ENCODE measurements at regions not wholly inside any gene's neighbourhood (a gene's known extent, or its start where the extent isn't known, plus 50 kb on each side); places are given as distances from the start of the nearest gene placed in this dataset.
"Not testable (repeated sequence)": the region's sequence is repeated elsewhere in the genome, so short reads cannot be mapped to it uniquely, and the experiment has no call there.

DNA sequence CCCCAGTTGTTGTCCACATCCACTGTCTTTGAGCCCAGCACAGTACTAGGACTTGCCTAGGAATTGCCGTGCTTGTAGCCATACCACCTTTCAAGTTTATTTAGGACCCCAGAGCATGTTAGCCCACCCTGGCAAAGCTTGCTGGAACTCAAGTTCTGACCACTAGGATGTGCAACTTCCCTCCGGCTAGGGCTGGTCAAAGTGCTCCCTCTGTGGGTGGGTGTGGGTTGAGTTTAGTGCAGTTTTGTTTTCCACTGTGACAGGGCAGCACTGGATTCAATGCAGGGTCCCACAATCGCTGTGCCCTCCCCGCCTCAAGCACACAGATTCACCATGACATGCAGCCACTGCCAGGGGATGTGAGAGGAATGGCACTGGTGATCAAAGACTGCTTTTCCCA lies 96.0 kb downstream of the RASGEF1B start:
- no peak for DNase-seq (ENCODE audit: low read depth)

DNA sequence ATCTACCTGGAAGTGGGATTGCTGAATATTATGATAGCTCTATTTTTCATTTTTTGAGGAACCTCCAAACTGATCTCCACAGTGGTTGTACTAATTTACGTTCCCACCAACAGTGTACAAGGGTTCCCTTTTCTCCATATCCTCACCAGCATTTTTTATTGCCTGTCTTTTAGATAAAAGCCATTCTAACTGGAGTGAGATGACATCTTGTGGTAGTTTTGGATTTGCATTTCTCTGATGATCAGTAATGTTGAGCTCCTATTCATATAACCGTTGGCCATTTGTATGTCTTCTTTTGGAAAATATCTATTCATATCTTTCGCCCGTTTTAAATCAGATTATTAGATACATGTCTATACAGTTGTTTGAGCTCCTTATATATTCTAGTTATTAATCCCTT lies 101.8 kb downstream of the RASGEF1B start:
- no peak for DNase-seq (ENCODE audit: low read depth)

DNA sequence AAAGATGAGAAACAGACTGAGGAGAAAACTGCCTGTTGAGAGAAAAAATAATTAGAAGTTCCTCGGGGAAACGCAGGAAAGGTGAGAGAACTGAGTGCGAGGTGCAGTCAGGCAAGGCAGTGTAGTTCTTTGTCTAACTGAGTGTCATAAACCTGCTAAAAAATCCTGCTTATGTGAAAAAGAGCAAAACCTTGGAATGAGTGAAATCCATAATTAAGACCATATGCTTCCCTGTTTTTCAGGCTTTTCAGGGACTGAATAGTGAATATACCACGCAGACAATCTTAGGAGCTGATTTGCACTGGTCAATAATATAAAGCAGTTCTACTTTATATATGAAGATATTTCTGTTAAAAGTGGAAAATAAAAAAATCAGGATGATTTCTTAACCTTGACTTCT lies 104.9 kb downstream of the RASGEF1B start:
- no peak for DNase-seq (ENCODE audit: low read depth)

DNA sequence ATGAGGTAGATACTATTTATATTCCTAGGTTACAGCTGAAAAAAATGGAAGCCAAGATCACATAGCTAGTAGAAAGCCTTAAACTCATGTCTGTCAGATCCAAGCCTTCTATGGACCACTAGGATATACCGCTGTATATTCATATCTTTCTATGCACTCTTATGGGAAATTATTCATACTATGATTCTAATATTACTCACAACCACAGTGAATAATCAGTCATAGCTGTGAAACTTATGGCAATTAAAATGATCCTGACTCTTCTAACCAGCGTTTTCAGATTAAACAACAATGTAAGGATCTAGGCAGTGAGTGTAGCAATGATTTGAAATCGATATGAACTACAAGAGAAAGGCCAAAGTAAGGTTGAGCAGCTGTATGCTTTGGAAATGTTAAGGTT lies 111.0 kb downstream of the RASGEF1B start:
- no peak for DNase-seq (ENCODE audit: low read depth)

DNA sequence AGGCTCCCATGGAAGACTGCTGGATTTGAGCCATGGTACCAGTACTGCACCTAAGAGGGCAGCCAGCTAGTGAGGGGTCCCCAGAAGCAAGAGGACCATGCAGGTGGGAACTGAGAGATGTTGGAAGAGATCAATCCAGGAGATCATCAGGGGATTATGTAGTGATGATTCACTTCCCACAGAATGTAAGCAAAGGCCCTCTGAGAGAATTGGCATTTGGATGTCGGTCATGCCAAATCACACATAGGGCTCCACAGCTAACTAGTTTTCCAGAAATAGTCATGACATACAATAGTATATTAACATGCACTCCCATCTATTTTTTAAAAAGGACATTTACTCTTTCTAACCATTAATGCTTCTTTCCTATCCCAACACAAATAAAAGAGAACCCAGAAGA lies 112.5 kb downstream of the RASGEF1B start:
- no peak for DNase-seq (ENCODE audit: low read depth)

DNA sequence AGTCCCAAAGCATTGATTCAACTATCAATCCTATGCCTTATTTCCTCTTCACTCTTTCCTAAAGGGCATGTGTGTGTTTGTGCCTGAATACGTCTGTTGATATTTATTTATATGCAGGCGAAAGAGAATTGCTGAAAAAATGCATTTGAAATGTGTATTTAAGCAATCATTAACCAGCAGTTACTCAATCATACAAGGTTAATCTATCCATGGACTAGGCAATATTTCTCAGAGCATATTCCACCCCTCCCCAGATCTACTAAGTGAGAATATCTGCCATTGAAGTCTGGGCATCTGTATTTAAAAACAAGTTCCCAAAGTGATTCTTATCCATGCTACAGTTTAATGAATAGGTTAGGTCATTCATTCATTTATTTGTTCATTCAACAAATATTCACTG lies 113.6 kb downstream of the RASGEF1B start:
- DNase-seq (ENCODE audit: low read depth) = no peak

DNA sequence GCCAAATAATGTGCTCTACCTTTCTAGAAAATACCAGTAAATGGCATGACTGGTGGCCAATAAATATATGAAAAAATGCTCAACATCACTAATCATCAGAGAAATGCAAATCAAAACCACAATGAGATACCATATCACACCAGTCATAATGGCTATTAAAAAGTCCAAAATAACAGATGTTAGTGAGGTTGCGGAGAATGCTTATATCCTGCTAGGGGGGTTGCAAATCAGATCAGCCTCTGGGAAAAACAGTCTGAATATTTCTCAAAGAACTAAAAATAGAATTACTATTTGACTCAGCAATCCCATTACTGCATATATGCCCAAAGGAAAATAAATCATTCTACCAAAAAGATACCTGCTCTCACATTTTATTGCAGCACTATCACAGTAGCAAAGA lies 115.1 kb downstream of the RASGEF1B start:
- DNase-seq (ENCODE audit: low read depth) = no peak

DNA sequence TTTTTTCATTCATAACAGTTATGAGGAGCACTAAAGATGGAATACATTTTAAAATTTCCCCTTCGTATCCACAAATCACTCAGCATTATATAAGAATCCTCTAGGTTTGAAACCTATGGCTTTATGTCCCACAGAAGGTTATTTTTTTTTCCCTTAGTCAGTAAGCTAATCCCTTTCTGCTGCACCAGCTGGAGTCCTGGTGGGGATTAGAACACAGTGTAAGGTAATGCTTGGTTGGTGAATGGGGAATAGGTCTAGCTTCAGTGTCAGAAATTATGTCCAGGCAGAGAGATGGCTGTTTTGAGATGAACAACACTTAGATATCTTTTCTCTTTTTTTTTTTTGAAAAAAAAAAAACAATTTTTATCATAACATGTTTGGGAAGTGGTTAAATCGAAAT lies 116.6 kb downstream of the RASGEF1B start:
- DNase-seq (ENCODE audit: low read depth) = no peak

DNA sequence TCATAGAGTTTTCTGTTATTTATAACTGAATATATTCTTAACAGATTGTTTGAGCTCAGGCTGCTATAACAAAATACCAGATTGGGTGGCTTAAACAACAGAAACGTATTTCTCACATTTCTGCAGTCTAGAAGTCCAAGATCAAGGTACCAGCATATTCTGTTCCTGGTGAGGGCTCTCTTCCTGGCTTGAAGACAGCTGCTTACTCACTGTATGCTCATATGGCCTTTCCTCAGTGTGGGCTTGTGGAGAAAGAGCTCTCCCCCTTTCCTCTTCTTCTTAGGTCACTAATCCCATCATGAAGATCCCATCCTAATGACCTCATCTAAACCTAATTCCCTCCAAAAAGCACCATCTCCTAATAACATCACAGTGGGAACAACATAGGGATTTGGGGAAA lies 117.8 kb downstream of the RASGEF1B start:
- DNase-seq (ENCODE audit: low read depth) = no peak

DNA sequence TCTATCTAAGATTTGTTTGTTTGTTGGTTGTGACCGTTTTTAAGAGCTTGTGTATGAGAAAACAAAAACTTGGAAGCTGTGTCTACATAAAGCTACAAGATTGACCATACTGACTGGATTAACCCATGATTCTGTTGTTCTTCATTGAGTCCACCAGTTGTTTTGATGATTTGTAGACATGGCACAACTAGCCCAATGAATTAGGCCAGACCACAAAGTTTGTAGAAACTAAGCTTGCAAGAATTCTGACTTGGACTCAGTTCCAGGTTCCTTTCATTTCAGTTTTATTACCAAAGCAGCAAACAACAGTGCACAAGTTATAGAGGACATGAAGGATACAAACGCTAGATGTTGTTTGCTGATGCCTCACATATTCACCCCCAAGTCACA lies 119.3 kb downstream of the RASGEF1B start:
- DNase-seq (ENCODE audit: low read depth) = no peak

DNA sequence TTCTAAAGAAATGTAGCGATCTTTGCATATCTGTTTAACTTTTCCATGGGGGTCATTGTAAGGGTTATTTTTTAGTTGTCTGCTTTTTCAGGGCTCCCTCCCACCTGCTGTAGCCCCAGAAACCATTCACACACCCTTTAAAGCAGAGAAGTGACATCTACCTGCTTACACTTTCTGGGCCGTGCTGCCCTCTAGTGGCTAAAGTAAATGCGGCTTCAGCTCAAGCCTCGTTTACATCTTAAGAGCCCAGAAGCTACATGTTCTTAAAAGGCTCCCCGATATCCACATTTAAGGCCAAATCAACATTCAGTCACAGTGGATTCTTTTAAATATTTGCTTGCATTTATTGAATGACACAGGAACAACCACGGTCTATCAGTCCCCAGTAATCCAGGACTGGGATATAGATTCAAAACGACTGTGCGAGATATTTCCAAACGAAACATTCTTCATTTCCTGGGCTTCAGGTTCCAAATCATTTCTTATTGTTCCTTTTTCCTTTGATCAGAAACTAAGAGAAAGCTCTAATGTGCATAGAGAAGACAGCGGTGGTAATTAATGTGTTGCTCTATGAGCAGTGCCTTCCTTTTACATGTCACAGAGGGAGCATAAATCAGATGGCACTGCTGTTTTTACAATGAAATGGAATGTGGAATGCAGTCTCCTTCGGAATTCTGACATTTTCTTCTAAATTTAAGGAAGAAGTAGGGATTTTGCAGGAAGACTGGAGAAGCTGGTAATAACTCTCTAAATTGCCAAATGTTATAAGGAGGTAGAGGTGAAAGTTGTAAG lies 119.9 kb downstream of the RASGEF1B start:
- peak; percentile 64 for DNase-seq (ENCODE audit: low read depth)

DNA sequence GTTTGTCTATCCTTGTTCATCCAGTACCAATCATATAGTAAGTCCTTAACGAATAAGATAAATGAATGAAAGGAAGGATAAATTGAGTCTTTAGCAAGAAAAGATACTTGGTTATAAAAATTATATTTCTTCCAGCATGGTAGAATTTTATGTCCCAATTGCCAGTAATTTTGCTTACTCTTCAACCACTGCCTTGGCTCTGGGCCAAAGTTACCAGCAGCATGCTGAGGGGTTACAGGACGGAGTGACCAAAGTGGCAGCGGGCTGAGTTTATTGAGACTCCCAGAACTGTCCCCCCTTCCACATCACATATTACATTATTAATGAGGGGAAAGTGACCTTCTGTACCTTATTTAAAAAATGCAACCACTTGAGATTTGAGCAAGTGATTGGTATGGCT lies 121.7 kb downstream of the RASGEF1B start:
- no peak for DNase-seq (ENCODE audit: low read depth)

DNA sequence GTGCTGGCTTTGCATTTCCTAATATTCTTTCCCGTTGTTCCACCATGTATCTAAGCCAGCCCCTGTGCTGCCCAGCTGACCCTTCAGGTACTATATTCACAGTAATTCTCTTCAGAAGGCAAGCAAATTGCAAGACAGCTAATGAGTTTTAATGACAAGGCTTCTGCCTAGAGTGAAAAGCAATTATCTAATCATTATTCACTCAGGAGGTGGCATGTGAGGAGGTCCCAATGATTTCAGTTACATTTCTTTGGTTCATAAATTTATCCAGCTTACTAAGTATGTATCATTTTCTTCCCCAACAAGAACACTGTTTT lies 123.0 kb downstream of the RASGEF1B start:
- no peak for DNase-seq (ENCODE audit: low read depth)

DNA sequence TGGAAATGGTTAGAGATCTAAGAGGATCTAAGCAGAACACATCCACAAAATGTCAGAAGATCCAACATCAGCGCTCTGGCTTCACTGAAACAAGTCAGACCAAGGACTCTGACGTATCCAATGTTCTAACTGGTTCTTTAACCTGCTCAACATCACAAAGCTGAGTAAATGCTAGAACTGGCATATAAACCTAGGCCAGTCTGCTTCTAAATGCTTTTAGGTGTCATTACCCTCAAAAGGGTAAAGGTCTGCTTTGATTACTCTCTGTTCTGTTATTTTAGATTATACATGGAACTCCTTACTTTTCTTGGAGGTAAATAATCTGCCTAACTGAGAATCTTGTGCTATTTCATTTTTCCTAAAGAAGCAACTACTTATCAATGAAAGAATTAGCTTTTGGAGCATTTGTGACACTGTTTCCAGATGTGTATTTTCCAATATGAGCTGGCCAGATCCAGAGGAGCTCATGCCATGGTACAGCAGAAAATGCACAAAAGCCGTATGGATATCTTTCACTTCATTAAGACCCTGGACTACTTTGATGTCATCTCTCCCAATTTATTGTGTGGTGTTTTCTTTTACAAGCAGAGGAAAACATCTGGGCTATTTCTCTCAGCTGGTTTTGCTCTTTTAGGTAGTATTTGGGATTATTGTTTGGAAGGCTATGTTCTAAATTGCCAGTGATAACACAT lies 123.5 kb downstream of the RASGEF1B start:
- no peak for DNase-seq (ENCODE audit: low read depth)

DNA sequence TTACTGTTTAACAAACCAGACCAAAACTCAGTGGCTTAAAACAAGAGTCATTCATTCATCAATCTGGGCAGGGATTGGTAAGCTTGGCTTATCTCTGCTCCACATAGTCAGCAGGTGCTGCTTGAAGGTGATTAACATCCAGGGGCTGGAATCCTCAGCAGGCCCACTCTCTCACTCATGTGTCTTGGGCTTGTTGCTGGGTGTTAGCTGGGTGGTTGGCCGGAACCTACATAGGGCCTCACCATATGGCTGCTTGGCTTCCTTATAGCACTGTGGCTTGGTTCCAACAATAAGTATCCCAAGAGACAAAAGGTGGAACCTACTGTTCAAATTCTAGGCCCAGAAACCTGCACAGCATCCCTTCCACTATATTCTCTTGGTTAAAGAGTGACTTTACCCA lies 125.0 kb downstream of the RASGEF1B start:
- no peak for DNase-seq (ENCODE audit: low read depth)

DNA sequence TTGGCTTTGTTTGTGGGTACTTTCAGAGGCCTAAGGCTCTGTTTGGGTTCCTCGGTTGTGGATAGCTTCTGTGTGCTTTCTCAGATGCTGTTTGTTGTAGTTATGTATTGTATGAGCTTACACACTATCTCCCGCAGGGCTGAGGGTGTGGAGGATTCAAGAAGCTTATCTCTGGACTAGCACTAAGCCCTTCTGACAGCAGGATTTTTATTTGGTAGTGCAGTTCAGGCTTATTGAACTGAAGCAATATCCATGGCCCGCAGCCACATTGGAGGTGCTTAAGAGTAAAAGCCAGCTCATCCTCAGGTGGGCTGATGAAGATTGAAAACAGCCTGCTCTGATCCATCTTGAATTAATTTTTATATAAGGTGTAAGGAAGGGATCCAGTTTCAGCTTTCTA lies 128.2 kb downstream of the RASGEF1B start:
- DNase-seq (ENCODE audit: low read depth) = no peak

DNA sequence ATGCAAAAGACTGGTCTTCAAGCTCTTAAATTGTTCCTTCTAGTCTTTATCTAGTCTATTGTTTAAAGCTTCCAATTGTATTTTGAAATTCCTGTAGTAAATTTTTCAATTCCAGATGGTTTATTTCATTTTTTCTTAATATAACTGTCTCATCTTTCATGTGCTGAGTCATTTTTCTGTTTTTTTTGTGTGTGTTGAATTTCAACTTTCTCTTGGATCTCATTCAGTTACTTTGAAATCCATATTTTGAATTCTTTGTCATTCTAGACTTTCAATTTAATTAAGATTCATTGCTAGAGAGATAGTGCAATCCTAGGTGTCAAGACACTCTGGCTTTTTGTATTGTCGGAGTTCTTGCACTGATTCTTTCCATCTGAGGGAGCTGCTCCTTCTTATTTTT lies 128.0 kb upstream of the PRKG2 start:
- DNase-seq (ENCODE audit: low read depth) = no peak

DNA sequence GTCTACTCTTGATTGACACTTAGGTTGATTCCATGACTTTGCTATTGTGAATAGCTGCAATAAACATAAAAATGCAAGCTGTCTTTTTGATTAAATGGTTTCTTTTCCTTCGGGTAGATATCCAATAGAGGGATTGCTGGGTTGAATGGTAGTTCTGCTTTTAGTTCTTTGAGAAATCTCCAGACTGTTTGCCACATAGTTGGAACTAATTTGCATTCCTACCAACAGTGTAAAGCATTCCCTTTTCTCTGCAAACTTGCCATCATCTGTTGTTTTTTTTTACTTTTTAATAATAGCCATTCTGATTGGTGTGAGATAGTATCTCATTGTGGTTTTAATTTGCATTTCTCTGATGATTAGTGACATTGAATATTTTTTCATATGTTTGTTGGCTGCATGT lies 122.2 kb upstream of the PRKG2 start:
- DNase-seq (ENCODE audit: low read depth) = no peak

DNA sequence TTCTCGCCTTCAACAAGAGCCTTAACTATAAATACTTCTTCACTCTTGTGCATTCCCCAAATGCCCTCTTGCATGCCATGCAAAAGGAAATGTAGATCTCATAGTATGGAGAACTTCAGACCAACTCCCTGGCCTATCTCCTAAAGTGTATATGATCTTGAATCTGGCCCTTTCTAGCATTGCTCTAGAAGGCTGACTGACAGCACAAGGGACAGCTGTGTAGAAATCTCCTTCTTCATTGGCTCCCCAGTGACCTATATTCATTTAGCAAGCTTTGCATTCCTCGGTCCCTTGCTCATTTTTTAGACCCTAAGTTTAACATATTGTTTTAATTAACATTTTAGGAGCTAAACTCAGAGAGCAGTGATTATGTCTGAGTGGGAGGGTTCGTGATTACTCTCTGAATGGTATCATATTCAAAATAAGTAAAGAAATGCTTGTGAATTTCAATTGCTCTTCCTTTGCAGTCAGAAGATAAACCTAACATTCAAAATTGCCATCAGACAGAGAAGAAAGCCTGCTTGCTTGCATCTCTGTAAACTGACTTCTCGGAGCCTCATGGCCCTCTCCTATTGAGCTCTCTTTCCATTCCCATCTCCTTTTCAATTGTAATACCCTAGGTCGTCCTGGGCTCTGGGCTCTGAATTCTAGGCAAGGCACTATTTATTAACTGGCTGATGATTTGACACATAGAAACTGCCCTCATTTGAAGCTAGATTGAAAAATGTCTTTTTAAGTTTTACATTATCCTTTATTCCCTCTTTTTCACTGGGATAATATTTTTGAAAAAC lies 120.3 kb upstream of the PRKG2 start:
- DNase-seq (ENCODE audit: low read depth) = no peak

DNA sequence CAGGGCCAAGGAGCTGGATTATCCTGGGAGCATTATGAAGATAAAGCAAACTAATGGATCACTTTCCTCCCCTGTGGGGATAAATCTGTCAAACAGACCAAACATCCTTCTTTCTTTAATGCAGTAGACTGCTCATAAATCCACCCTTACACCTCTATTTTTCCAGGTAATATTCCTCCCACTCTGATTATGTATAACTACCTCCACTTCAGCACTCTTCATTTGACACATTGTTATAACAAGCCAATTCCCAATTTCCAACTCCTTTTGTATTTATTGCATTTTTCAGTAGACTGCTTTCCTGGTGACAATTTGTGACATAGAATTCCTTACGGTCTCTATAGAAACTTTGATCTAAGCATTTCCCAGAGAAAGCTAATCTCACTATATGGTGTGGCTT lies 115.0 kb upstream of the PRKG2 start:
- DNase-seq (ENCODE audit: low read depth) = no peak

DNA sequence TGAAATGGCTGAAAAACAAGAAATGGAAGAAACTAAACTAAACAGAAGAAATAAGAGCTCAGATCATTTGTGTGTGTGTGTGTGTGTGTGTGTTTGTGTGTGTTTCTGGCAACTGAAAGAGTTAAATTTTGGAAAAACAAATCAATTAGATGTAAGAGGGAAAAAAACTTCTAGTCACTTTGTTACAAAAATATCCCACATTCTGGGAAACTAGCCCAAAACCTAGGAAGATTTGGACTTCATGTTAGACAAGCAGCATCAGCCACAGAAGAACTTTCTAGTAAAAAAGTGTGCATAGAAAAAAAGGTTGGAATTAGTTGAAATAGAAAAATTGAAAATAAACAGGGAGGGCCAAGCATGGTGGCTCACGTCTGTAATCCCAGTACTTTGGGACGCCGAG lies 111.6 kb upstream of the PRKG2 start:
- no peak for DNase-seq (ENCODE audit: low read depth)

DNA sequence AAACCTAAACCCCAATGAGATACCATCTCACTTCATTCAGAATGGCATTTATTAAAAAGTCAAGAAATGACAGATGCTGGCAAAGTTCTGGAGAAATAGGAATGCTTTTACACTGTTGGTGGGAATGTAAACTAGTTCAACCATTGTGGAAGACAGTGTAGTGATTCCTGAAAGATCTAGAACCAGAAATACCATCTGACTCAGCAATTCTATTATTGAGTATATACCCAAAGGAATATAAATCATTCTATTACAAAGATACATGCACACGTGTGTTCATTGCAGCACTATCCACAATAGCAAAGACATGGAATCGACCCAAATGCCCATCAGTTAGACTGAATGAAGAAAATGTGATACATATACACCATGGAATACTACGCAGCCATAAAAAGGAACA lies 109.6 kb upstream of the PRKG2 start:
- not testable (repeated sequence) for DNase-seq (ENCODE audit: low read depth)

DNA sequence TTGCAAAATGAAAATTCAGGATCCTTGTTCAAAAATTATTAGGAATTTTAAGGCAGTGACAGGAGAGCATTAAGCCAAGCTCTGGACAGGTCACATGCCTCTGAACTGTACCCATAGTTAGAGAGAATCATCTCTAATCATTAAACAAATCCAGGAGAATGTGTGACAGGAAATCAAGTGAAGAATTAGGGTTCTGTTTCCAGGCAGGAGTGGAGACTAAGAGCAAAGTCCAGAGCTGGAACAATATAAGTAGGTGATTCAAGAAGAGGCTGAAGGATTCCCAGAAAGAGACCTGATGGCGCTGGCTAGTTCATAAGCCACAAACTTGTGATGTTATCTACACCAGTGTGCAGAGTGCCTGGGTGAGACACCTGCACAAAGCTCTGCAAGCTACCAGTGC lies 104.6 kb upstream of the PRKG2 start:
- no peak for DNase-seq (ENCODE audit: low read depth)

Measured in CMK (cell line).